ENCODE measurements at regions not wholly inside any gene's neighbourhood (a gene's known extent, or its start where the extent isn't known, plus 50 kb on each side); places are given as distances from the start of the nearest gene placed in this dataset.
A peak's percentile ranks its signal among the peaks of the same experiment; 100 is the strongest.

DNA sequence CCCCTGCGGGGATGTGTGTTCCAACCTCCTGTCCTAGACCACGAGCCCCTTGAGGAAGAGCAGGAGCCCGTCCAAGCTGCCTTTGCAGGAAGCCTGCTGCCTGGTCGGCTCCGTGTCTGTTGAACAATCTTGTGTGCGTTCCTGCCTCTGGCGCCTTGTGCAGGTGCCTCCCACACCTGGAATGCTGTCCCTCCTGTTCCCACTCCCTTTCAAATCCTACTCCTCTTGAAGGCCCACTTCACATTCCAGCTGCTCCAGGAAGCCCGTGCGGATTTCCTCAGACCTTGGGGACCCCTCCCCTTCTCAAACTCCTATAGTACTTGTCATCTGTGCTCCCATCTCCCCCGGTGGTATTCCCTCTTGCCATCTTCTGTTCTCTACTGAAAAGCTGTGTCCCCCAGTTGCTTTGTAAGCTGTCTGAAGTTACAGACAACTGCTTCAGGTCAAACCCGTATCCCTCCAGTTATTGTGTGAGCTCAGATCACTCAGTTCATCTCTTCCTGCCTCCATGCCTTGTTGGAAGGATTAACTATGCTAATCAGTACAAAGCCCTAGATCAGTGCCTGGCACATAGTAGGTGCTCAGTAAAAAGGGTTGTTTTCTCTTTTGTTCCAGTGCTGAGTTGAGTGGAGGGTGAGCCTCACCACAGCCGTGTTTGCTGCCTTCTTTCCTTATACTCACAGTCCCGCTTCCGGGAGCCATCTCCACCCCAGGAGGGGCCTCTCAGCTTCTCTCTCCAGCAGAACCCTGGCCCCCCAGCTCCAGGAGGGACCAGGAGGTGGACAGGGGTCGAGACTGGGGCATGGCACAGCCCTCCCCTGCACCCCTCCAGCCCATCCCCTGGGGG, 241.8 kb upstream of the CIBAR2 start:
- Histone ChIP-seq H3K36me3 (no peaks in the 10 kb centered on the region), H3K27me3 (no peaks in the 10 kb centered on the region), H3K9me3 (no peaks in the 10 kb centered on the region), H3K4me3 (no peak overlapping the region), H3K4me1 (peaks cover 15 to 28% (median 27%) of the 10 kb centered on the region in 3 donors), H3K27ac (no peak overlapping the region)
- intact Hi-C loops (cut with DNase I): no loop called here
- 72 to 73% methylated on average over 15 of the region's 15 CpGs for WGBS, 2 donors
- DNase-seq (peak in 1 of 6 donors; percentile 54), ATAC-seq (no peak), FAIRE-seq (no peak)
- TF ChIP-seq, protein P1, sequence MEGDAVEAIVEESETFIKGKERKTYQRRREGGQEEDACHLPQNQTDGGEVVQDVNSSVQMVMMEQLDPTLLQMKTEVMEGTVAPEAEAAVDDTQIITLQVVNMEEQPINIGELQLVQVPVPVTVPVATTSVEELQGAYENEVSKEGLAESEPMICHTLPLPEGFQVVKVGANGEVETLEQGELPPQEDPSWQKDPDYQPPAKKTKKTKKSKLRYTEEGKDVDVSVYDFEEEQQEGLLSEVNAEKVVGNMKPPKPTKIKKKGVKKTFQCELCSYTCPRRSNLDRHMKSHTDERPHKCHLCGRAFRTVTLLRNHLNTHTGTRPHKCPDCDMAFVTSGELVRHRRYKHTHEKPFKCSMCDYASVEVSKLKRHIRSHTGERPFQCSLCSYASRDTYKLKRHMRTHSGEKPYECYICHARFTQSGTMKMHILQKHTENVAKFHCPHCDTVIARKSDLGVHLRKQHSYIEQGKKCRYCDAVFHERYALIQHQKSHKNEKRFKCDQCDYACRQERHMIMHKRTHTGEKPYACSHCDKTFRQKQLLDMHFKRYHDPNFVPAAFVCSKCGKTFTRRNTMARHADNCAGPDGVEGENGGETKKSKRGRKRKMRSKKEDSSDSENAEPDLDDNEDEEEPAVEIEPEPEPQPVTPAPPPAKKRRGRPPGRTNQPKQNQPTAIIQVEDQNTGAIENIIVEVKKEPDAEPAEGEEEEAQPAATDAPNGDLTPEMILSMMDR (IDR thresholded peaks at IDR 0.05): no peak

DNA sequence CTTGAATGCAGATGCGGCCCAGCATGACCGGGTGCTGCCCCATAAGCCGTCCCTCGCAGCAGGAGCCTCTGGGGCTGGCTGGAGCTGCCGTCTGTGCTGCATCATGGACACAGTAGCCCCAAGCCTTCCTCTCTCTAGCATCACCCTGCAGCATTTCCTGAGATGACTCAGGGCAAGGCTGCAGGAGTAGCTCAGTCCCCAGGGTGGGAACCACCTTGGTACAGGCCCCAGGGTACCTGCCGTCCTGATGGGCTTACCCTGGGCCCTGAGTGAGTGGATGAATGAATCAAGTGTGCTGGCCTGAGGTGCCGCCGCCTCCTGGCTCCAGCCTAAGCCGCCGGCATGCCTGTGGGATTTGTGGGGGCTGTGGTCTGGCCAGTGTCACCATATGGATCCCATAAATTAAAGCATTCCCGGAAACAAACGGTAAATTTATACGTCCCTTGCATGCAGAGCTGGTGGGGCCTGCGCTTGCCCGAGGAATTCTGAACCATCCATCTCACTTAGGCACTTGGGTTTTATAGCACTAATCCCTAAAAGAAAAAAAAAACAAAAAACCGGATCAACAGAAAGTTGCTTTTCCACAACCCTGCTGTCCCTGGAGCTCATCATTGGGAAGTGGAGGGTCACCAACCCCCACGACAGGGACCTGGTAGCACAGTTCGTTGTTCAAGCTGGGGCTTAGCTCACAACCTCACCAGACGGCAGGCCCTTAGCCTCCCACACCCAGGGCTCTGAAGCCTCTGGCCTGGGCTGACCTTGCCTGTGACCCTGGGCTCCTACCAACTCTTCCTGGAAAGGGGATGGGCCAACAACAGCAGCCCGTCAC, 242.6 kb upstream of the CIBAR2 start:
- DNase-seq: peak in 1 of 6 donors; percentile 50
- intact Hi-C loops (cut with DNase I): no loop called here
- Histone ChIP-seq H3K9me3 (no peaks in the 10 kb centered on the region), H3K36me3 (no peaks in the 10 kb centered on the region), H3K27ac (no peak overlapping the region), H3K27me3 (no peaks in the 10 kb centered on the region), H3K4me1 (peaks cover 23 to 32% (median 30%) of the 10 kb centered on the region in 3 donors), H3K4me3 (no peak overlapping the region)
- no peak for FAIRE-seq
- WGBS, 2 donors: 79 to 85% methylated on average over 20 of the region's 20 CpGs
- TF ChIP-seq, protein P1 (IDR thresholded peaks at IDR 0.05): no peak
- peak in 1 of 4 donors; percentile 32 for ATAC-seq

DNA sequence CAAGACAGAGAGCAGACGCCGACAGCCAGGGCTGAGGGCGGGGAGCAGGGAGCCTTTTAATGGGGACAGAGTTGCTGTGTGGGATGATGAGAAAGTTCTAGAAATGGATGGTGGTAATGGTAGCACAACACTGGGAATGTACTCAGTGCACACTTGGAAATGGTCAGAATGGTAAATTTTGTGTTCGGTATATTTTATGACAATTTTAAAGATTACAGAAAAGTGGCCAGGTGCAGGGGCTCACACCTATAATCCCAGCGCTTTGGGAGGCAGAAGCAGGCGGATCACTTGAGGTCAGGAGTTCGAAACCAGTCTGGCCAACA, 243.2 kb upstream of the CIBAR2 start:
- Histone ChIP-seq H3K9me3 (no peaks in the 10 kb centered on the region), H3K27ac (no peak overlapping the region), H3K4me3 (no peak overlapping the region), H3K4me1 (peaks cover 22 to 34% (median 30%) of the 10 kb centered on the region in 3 donors), H3K36me3 (no peaks in the 10 kb centered on the region), H3K27me3 (no peaks in the 10 kb centered on the region)
- no peak for DNase-seq
- WGBS, 2 donors: 84 to 86% methylated on average over 7 of the region's 7 CpGs
- FAIRE-seq: no peak
- ATAC-seq: no peak
- TF ChIP-seq, protein P1 (IDR thresholded peaks at IDR 0.05): no peak
- intact Hi-C loops (cut with DNase I): no loop called here

DNA sequence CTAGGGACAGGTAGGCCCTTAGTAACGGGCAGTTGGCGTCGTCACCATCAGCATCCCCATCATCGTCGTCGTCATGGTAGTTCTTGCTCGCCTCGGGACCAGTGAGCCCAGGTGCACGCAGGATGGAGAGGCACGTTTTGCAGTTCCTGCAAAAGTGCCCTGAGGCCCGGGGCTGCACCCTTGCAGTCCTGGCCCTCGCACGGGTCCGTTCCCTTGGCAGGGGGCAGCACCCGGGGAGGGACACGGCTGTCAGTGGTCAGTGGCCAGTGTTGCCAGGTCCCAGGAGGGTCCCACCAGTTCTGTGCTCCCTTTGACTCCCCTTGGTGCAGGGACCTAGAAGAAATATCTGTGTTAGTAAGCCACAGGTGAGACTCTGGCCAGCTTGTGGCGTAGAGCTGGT, 243.9 kb upstream of the CIBAR2 start:
- DNase-seq (peak in 1 of 6 donors; percentile 67), ATAC-seq (no peak), FAIRE-seq (no peak)
- Histone ChIP-seq H3K27me3 (no peaks in the 10 kb centered on the region), H3K27ac (no peak overlapping the region), H3K4me3 (no peak overlapping the region), H3K9me3 (no peaks in the 10 kb centered on the region), H3K36me3 (no peaks in the 10 kb centered on the region), H3K4me1 (peaks cover 17 to 30% (median 25%) of the 10 kb centered on the region in 3 donors)
- TF ChIP-seq, protein P1 (IDR thresholded peaks at IDR 0.05): no peak
- intact Hi-C loops (cut with DNase I): no loop called here
- WGBS, 2 donors: 95 to 99% methylated on average over 17 of the region's 17 CpGs

All from pancreas (tissue), 10 donors.